MCF 10A (cell line): ENCODE measurements at regions not wholly inside any gene's neighbourhood (a gene's known extent, or its start where the extent isn't known, plus 50 kb on each side); places are given as distances from the start of the nearest gene placed in this dataset.

ENCODE experiments used
- BruUV-seq: library from RNA; stranded (reverse); fragments of 400-500 nt; replicated peaks from 2 replicates; lab custom pipeline; 2021; lab: Mats Ljungman, UMichigan
- CTCF ChIA-PET: fragments of 300-600 bp; sonication (Branson Sonifier 250); formaldehyde crosslinking; extraction: SDS; loops from one replicate; lab custom pipeline; 2021; ENCODE audit warnings: antibody characterized with exemption, inconsistent platforms; lab: Yijun Ruan, JAX
- POLR2A ChIA-PET: fragments of 300-600, 350-650 bp; sonication (Branson Sonifier 250); formaldehyde crosslinking; extraction: SDS; loops from one replicate; lab custom pipeline; 2020; ENCODE audit warnings: antibody characterized with exemption, inconsistent platforms; lab: Yijun Ruan, JAX
- DNase-seq: peaks from one replicate; pipeline ENCODE4 v3.0.0-alpha.2; 2018; ENCODE audit not compliant: unreplicated experiment
- H3K27ac Mint-ChIP-seq: one replicate; pipeline ENCODE4 v1.8.0; 2022; ENCODE audit warnings: mild to moderate bottlenecking, low read depth, mixed read lengths; ENCODE audit not compliant: unreplicated experiment
- H3K27me3 Mint-ChIP-seq: one replicate; pipeline ENCODE4 v1.8.0; 2022; ENCODE audit warnings: mixed read lengths; ENCODE audit not compliant: insufficient read depth, unreplicated experiment
- H3K36me3 Mint-ChIP-seq: one replicate; pipeline ENCODE4 v1.8.0; 2022; ENCODE audit warnings: mild to moderate bottlenecking, moderate library complexity, mixed read lengths; ENCODE audit not compliant: insufficient read depth, unreplicated experiment
- H3K4me1 Mint-ChIP-seq: one replicate; pipeline ENCODE4 v1.8.0; 2022; ENCODE audit warnings: mixed read lengths; ENCODE audit not compliant: insufficient read depth, unreplicated experiment
- H3K4me3 Mint-ChIP-seq: one replicate; pipeline ENCODE4 v1.8.0; 2022; ENCODE audit warnings: mild to moderate bottlenecking, moderate library complexity, mixed read lengths; ENCODE audit not compliant: unreplicated experiment
- H3K9me3 Mint-ChIP-seq: one replicate; pipeline ENCODE4 v1.8.0; 2022; ENCODE audit warnings: mixed read lengths; ENCODE audit not compliant: unreplicated experiment
- intact Hi-C: fragments of 100-400 bp; cut with micrococcal nuclease; formaldehyde crosslinking; loops from 2 replicates; pipeline ENCODE4 v1.14.1; 2022
- TF ChIP-seq, protein P1 (sequence below): fragments of 200-600 bp; IDR thresholded peaks from one replicate; pipeline ENCODE4 v1.8.0; 2022; ENCODE audit warnings: antibody characterized with exemption, mild to moderate bottlenecking; ENCODE audit not compliant: unreplicated experiment

- TF ChIP-seq, protein P1, sequence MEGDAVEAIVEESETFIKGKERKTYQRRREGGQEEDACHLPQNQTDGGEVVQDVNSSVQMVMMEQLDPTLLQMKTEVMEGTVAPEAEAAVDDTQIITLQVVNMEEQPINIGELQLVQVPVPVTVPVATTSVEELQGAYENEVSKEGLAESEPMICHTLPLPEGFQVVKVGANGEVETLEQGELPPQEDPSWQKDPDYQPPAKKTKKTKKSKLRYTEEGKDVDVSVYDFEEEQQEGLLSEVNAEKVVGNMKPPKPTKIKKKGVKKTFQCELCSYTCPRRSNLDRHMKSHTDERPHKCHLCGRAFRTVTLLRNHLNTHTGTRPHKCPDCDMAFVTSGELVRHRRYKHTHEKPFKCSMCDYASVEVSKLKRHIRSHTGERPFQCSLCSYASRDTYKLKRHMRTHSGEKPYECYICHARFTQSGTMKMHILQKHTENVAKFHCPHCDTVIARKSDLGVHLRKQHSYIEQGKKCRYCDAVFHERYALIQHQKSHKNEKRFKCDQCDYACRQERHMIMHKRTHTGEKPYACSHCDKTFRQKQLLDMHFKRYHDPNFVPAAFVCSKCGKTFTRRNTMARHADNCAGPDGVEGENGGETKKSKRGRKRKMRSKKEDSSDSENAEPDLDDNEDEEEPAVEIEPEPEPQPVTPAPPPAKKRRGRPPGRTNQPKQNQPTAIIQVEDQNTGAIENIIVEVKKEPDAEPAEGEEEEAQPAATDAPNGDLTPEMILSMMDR, result no peak
- Mint-ChIP-seq H3K4me3 (no peak overlapping the region), H3K9me3 (no peaks in the 10 kb centered on the region), H3K27ac (no peak overlapping the region), H3K4me1 (no peaks in the 10 kb centered on the region), H3K36me3 (no peaks in the 10 kb centered on the region), H3K27me3 (peaks cover 65% of the 10 kb centered on the region)
- ChIA-PET CTCF (interaction anchor here (0.6 kb wide), 1 partner anchor 28 kb away, joined by 3 read pairs; no protein-coding TSS in a partner anchor), POLR2A (no interaction called here)
- no TSS peak for BruUV-seq
- DNase-seq, result peak; percentile 61
- intact Hi-C loops, result no loop called here
Observed at GRCh38 chr12:67193704-67194103, 75.5 kb upstream of the CAND1 start.

- H3K4me1 Mint-ChIP-seq, result no peaks in the 10 kb centered on the region
- CTCF ChIA-PET, result interaction anchor here (0.5 to 2.7 kb wide), 3 partner anchors 20 to 132 kb away, joined by 3 to 13 read pairs (median 3); no protein-coding TSS in a partner anchor
- BruUV-seq, result no TSS peak
Observed at GRCh38 chr12:67200386-67200785, 68.8 kb upstream of the CAND1 start.

DNA sequence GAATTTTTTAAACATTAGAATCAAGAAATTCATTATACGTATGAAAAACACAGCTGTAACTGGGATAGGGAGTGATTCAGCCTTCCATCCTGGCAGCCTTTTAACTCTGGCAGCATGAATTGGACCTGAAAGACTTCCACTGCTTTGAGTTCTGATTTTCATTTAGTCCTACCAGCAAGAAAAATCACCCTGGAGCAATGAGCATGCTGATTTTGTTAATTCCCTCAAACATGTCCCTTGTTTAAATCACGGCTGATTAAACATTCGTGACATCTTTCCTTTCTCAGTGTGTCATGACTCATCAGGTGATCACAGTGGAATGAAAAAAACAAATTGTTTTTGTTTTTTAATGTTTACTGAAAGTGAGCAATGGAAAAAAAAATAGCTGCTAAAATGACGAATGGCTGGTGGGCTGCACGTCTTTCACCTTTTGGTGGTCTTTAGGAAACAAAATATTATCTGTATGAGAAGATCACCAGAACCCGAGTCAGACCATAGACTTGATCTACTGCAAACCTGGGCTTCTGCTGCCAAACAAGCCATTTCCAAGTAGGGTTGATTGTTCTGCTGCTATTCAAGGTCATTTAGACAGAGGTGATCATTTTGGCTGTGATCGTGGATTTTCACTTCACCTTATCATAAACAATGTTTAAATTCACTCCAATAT lies 67.0 kb upstream of the CAND1 start:
- no peak overlapping the region for H3K27ac Mint-ChIP-seq
- CTCF ChIA-PET, result interaction anchor here (0.7 to 1.6 kb wide), 2 partner anchors 18 to 230 kb away, joined by 3 to 5 read pairs; no protein-coding TSS in a partner anchor

More at GRCh38 chr12:67200386-67200785, 68.8 kb upstream of the CAND1 start:
- TF ChIP-seq, protein P1, result no peak
- no peaks in the 10 kb centered on the region for H3K36me3 Mint-ChIP-seq
- POLR2A ChIA-PET, result interaction anchor here (1.1 kb wide), 1 partner anchor 28 kb away, joined by 3 read pairs; no protein-coding TSS in a partner anchor
- no peaks in the 10 kb centered on the region for H3K9me3 Mint-ChIP-seq
- H3K27ac Mint-ChIP-seq, result no peak overlapping the region
- H3K27me3 Mint-ChIP-seq, result peaks cover 84% of the 10 kb centered on the region
- no peak for DNase-seq
- no peak overlapping the region for H3K4me3 Mint-ChIP-seq
- intact Hi-C loops, result no loop called here

GRCh38 chr12:67202678-67203012 lies 66.5 kb upstream of the CAND1 start:
- DNase-seq, result no peak
- no peak overlapping the region for H3K27ac Mint-ChIP-seq
- intact Hi-C loops, result no loop called here
- no TSS peak for BruUV-seq
- TF ChIP-seq, protein P1, result no peak
- no peaks in the 10 kb centered on the region for H3K36me3 Mint-ChIP-seq
- no peaks in the 10 kb centered on the region for H3K4me1 Mint-ChIP-seq
- H3K4me3 Mint-ChIP-seq, result no peak overlapping the region
- H3K9me3 Mint-ChIP-seq, result no peaks in the 10 kb centered on the region
- ChIA-PET CTCF (interaction anchor here (0.7 to 1.6 kb wide), 2 partner anchors 17 to 230 kb away, joined by 3 to 5 read pairs; no protein-coding TSS in a partner anchor), POLR2A (no interaction called here)
- peaks cover 85% of the 10 kb centered on the region for H3K27me3 Mint-ChIP-seq

More for the DNA sequence above, 67.0 kb upstream of the CAND1 start:
- no peak overlapping the region for H3K4me3 Mint-ChIP-seq
- peaks cover 86% of the 10 kb centered on the region for H3K27me3 Mint-ChIP-seq
- H3K36me3 Mint-ChIP-seq, result no peaks in the 10 kb centered on the region
- H3K4me1 Mint-ChIP-seq, result no peaks in the 10 kb centered on the region
- intact Hi-C loops, result no loop called here
- BruUV-seq, result no TSS peak
- TF ChIP-seq, protein P1, result no peak
- POLR2A ChIA-PET, result no interaction called here
- no peak for DNase-seq
- H3K9me3 Mint-ChIP-seq, result no peaks in the 10 kb centered on the region
